Body of pancreas (tissue), 4 donors: ENCODE measurements at regions not wholly inside any gene's neighbourhood (a gene's known extent, or its start where the extent isn't known, plus 50 kb on each side); places are given as distances from the start of the nearest gene placed in this dataset.

Experiments used
- CTCF ChIP-seq, 7 experiments: fragments of 450-650 bp in 4 of 7; fragments of 200-600 bp in 3 of 7; sonication (generic) in 3 of 7; IDR thresholded peaks; one replicate each; pipeline ENCODE4 v1.5.1; 2016 to 2019; ENCODE audit warnings: antibody characterized with exemption in 7 of 7
- POLR2A ChIP-seq, 3 donors: fragments of 450-650 bp; IDR thresholded peaks; one replicate each; pipeline ENCODE4 v1.6.1; 2016; ENCODE audit warnings: antibody characterized with exemption in 3 of 3, mild to moderate bottlenecking in 2 of 3

DNA sequence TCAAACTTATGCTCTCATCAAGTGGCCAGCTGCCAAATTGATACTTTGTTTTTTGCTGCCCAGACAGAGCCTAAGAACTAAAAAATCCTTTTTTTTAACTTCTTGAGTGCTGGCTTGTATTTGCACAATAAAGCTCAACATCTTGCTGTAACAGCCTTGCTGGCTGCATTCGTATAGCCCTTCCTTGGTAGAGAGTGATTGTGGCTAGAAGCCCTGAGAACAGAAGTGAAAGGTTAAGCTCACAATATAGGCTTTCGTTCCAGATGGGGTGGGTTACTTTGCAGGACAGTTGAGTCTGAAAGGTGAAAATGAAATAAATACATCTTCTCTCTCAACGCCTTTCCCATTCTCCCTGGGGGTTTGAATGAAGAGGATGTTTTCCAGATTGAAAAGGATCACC is 278.8 kb downstream of the HS3ST3B1 start:
- no peak for TF ChIP-seq CTCF (IDR thresholded peaks at IDR 0.05)
- no peak for TF ChIP-seq POLR2A (IDR thresholded peaks at IDR 0.05)
